GM20000 (cell line): ENCODE measurements at regions not wholly inside any gene's neighbourhood (a gene's known extent, or its start where the extent isn't known, plus 50 kb on each side); places are given as distances from the start of the nearest gene placed in this dataset.

Experiments
- DNase-seq: peaks from one replicate; pipeline ENCODE4 v3.0.0; 2012; ENCODE audit warnings: low spot score
- CTCF ChIP-seq: IDR thresholded peaks from 2 replicates; pipeline ENCODE4 v1.5.1; 2012; ENCODE audit warnings: mild to moderate bottlenecking, control low read depth; ENCODE audit errors: extremely low read depth, missing control alignments

GRCh38 chr12:85445060-85445938, 165.3 kb downstream of the ALX1 start:
- no peak for DNase-seq

GRCh38 chr12:85448031-85448430, 168.0 kb downstream of the ALX1 start:
- no peak for DNase-seq
- TF ChIP-seq CTCF: no peak

More at GRCh38 chr12:85445060-85445938, 165.3 kb downstream of the ALX1 start:
- TF ChIP-seq CTCF: no peak

GRCh38 chr12:85448548-85449139, 168.6 kb downstream of the ALX1 start:
- no peak for TF ChIP-seq CTCF

GRCh38 chr12:85457016-85457415, 177.0 kb downstream of the ALX1 start:
- DNase-seq: no peak
- TF ChIP-seq CTCF: no peak

More at GRCh38 chr12:85448548-85449139, 168.6 kb downstream of the ALX1 start:
- no peak for DNase-seq

- no peak for DNase-seq
- TF ChIP-seq CTCF: no peak
Observed at GRCh38 chr12:85461127-85461526, 181.1 kb downstream of the ALX1 start.

- no peak for DNase-seq
- TF ChIP-seq CTCF: no peak
Observed at GRCh38 chr12:85462888-85463287, 182.9 kb downstream of the ALX1 start.

GRCh38 chr12:85466890-85467289, 186.9 kb downstream of the ALX1 start:
- no peak for TF ChIP-seq CTCF
- DNase-seq: no peak
